Suppressor macrophage treated with lipopolysaccharide for 4 hours (primary cell): ENCODE measurements at regions not wholly inside any gene's neighbourhood (a gene's known extent, or its start where the extent isn't known, plus 50 kb on each side); places are given as distances from the start of the nearest gene placed in this dataset.
A peak's percentile ranks its signal among the peaks of the same experiment; 100 is the strongest.

Experiments used
- DNase-seq: peaks from one replicate; pipeline ENCODE4 v3.0.0-alpha.2; 2020

DNA sequence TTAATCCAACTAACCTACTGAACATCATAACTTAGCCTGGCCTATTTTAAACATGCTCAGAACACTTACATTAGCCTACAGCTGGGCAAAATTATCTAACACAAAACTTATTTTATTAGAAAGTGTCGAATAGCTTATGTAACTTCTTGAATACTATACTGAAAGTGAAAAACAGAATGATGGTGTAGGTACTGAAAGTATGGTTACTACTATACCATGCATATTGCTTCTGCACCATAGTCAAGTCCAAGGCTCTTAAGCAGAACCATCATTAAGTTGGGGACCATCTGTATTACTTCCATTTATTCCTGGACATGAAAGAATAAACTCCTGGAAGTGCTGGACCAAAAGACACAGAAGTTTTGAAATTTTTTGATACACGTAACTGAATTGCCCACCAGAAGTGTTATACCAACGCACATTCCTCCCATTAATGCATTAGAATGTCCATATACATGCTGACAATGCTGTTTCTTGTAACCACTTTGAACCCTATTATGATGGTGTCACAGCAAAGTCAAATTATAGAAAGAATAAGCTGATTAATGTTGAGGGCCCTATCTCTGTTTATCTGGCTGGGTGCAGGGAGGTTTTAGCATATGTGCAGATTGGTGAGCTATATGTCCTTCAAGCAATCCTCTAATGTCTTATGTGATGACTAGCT is 375.7 kb downstream of the ACTL7B start:
- no peak for DNase-seq

- DNase-seq, result peak; percentile 87
Observed at GRCh38 chr9:108478431-108479332, 377.1 kb downstream of the ACTL7B start.

GRCh38 chr9:108477529-108478006 is 378.2 kb downstream of the ACTL7B start:
- peak; percentile 74 for DNase-seq

GRCh38 chr9:108476574-108476973 is 379.2 kb downstream of the ACTL7B start:
- DNase-seq, result no peak

DNA sequence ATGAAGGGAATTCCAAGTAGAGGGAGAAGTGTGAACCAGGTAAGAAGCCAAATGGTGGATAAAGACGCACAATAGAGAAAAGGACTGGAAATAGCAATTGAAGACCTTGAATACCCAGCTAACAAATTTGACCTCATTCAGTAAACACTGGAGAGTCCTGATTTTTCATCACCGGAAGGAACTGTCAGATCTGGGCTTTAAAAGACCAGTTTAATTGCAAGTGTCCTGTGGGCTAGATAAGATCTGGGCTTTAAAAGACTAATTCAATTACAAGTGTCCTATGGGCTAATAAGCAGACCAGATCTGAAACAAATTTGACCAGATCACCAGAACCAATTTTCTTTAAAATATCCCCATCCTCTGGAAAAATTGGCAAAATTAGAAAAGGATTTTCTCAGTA is 380.0 kb downstream of the ACTL7B start:
- no peak for DNase-seq

GRCh38 chr9:108474356-108474755 is 381.4 kb downstream of the ACTL7B start:
- DNase-seq, result no peak

DNA sequence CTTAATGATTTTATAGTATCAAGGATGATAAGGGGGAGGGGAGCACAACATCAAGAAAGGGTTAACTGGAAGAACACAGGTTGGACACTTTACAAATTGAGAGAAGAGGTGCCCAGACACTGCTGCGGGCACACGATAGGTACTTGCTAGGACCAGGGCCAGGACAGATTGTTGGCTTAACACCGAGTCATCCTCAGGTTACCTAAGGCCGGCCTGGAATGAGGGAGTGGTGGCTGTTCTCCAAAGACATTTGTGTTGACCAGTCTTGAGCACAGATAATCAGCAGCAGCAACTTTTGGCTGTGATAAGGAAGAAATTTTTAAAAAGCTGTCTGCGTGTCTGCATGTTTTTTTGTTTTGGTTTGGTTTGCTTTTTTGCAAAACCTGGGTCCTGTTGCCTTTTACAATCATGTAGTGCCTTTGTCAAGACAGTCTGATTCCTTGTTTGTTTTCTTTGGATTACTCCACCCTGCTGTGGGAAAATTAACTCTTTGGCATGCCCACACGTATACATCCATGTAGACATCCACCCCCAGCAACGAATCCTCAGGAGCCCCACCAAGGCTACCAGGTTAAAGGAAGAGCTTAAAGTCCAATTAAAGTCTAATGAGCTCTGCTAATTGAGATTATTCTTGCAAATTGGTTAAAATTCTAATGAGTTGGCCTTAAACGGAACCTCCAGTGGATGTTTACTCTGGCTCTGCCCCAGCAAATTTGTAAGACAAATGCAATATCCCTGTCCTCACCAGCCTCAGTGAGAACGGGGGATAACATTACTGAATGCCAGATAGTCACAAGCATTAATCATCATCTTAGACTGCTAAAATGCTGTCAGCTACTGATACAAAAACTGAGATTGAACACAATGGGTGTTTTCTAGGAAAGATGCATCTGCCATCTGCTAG is 382.3 kb downstream of the ACTL7B start:
- DNase-seq, result no peak

- peak; percentile 96 for DNase-seq
Observed at GRCh38 chr9:108469654-108470053, 386.1 kb downstream of the ACTL7B start.

DNA sequence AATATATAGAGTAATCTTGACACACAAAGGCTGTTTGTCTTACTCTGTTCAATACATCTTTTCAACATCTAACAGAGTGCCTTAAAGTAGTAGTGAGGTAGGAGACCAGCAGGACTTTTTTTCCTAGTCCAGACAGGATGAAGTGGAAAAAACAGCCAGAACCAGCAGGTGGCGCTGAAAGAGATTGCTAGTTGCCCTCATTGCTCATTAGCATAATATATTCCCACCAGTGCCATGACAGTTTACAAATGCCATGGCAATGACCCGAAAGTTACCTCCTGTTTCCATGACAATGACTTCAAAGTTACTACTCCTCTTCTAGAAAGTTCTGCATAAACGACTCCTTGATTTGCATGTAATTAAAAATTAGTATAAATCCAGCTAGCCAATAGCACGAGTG is 387.4 kb downstream of the ACTL7B start:
- DNase-seq, result peak; percentile 61

GRCh38 chr9:108467653-108468324 is 388.0 kb downstream of the ACTL7B start:
- peak; percentile 20 for DNase-seq

DNA sequence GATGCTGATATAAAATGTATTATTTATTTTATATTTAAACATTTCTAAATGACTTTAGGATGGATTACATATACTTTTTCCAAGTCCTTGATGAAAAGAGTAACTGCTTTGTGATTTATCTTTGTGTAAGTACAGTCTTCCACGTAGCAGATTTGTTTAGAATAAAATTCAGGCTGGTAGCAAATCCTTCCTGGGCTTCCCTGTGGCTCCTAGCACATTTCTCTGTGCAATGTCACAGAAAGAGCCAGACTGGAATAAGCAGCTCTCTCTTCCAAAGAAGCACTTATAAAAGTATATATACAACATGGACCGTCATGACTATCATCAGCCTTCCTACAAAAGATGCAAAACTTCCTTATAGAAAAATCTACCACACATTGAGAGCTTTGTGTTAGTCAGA is 388.6 kb downstream of the ACTL7B start:
- no peak for DNase-seq

DNA sequence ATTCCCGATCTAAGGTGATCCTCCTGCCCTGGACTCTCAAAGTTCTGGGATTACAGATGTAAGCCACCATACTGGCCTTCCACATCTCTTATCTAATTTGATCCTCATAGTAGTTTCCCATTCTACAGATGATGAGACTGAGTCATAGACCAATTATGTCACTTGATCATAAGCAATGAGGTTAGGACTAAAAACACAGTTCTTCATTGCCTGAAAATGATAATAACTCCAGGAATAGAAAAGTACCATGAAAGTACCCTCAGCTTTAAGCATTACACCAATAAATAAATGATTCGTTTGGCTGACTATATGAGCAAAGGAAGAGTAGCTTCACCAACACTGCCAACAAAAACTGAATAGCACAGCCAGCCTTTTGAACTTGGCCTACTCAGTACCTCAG is 389.5 kb downstream of the ACTL7B start:
- DNase-seq, result peak; percentile 47

GRCh38 chr9:108463932-108464606 is 391.7 kb downstream of the ACTL7B start:
- no peak for DNase-seq

DNA sequence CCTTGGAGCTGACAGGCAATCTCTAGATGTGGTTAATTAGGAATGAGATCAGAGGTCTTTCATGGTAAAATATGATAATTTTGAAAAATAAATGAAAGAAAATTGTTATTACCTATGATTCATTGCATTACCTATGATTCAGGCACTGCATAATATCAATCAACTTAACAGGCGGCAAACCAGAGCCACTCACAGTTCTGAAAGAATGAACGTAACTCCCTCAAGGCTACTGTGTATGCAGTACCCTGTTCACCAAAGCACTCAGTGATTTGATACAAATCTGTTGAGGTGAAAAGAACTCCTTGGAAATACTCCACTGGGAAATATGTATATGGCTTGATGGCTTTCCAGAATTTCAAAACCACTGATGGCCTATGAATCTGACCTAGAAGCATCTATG is 398.9 kb downstream of the ACTL7B start:
- DNase-seq, result no peak

GRCh38 chr9:108445431-108446071 is 410.2 kb downstream of the ACTL7B start:
- DNase-seq, result no peak

- no peak for DNase-seq
Observed at GRCh38 chr9:108444400-108445358, 411.1 kb downstream of the ACTL7B start.

GRCh38 chr9:108443741-108444140 is 412.0 kb downstream of the ACTL7B start:
- DNase-seq, result no peak

- no peak for DNase-seq
Observed at GRCh38 chr9:108443019-108443633, 412.7 kb downstream of the ACTL7B start.

DNA sequence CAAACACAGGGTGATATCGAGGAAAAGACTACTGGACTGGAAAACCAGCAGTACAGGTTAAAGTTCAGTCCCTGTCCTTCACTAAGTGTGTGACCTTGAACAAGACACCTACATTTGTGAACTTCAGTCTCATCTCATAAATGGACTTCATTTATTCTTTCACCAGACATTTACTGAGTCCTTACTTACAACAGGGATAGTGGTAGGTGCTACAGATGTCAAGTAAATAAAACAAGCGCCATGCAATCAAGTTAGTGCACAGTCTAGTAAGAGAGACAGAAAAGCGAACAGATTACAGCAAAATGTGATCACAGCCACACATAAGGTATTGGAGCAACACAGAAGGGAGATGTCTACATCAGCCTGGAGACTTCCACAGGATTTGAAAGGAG is 413.2 kb downstream of the ACTL7B start:
- DNase-seq, result no peak

GRCh38 chr9:108441726-108442125 is 414.1 kb downstream of the ACTL7B start:
- DNase-seq, result peak; percentile 14
